Stimulated activated CD8-positive, alpha-beta memory T cell treated with anti-CD3 and anti-CD28 coated beads, Interleukin-4, amount 100 ng/mL, for 24 hours (primary cell): ENCODE measurements at regions not wholly inside any gene's neighbourhood (a gene's known extent, or its start where the extent isn't known, plus 50 kb on each side); places are given as distances from the start of the nearest gene placed in this dataset.

Source experiments
- DNase-seq: peaks from one replicate; pipeline ENCODE4 v3.0.0-alpha.2; 2020; ENCODE audit warnings: low read depth

DNA sequence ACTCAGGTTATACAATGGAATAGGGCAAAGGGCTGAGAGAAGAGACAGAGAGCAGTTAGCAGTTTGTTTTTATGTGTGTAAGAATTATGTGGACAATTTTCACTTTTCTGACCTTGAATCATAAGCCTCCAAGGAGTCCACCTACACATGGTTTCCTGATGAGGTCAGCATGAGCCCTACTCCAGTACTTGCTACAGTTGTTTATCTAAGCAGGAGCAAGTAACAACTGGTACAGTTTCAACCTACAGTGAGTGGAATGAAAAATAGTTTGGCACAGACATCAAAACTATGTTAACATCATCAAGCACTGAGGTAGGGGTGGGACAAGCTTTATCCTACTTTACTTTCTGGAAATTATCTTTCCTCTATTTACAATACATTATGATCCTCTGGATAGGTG lies 426.7 kb upstream of the ID4 start:
- DNase-seq, result no peak

DNA sequence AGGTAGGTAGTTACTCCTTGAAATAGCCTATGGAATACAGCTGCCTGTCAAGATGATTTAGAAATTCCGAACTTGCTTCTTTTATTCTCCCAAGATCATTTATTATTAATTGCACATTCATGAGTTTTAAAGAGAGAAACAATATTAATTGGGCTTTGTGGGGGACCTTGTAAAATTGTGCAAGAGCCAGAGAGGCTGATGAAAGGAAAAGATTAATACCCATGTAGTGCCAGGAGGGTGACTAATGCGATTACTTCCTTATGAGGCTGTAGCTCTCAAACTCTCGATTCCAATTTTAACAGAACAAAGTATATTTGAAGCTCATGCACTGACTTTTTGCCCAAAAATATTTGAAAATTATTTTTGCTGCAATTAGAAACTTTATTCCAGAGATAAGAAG lies 423.8 kb upstream of the ID4 start:
- no peak for DNase-seq

DNA sequence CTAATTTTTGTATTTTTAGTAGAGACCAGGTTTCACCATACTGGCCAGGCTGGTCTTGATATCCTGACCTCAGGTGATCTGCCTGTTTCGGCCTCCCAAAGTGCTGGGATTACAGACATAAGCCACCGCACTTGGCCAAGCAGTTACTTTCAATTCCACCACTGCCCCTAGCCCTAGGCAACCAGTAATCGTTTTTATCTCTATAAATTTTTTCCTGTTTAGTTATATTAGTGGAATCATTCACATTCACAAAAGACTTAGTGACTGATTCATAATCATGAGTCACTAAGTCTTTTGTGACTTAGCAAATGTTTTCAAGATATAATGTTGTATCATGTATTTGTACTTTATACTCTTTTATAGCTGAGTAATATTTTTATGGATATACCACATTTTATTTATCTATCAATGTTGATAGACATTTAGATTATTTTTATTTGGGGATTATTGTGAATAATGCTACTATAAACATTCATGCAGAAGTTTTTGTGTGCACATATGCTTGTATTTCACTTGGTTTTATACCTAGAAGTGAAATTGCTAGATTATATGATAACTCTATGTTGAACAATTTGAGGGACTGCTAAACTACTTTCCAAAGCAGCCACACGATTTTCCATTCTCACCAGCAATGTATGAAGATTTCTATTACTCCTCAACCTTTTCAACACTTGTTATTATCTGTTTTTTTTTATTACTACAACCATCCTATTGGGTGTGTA lies 421.4 kb upstream of the ID4 start:
- no peak for DNase-seq

- no peak for DNase-seq
Observed at GRCh38 chr6:19416811-19417210, 420.4 kb upstream of the ID4 start.

DNA sequence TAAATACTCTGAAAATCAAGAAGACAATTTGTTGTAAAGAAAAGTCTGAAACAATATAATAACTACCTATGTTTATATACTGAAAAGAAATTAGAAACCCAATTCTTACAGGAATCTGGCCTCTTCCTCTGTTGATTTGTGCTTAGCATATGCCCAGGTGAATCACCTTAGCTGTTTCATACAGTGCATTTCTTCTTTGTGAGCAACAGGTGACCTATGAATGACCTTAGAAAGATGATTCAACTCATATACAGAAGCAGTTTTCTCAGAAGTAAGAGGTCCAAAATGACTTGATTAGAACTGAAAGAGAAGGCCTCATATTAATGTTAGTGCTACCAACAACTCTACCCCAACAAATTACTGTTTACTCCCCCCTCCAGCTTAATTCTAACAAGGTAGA lies 419.5 kb upstream of the ID4 start:
- DNase-seq, result no peak

GRCh38 chr6:19424853-19425252 lies 412.3 kb upstream of the ID4 start:
- no peak for DNase-seq

DNA sequence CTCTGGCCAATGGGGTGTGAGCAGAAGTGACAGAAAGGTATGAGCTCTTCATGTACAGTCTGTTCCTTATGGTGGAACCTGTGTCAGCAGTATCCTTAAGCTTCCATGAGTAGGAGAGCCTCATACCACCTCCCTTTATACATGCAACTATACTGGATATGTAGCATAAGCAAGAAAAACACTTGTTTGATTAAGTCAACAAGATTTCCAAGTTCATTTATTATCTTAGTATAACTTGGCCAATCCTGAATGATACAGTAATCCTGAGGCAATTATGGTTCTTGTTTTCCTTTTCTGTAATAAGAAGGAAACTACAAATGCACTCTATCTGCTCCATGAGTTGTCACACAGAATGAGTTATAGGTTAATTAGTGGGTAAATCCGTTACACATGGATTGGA lies 409.6 kb upstream of the ID4 start:
- DNase-seq, result no peak

DNA sequence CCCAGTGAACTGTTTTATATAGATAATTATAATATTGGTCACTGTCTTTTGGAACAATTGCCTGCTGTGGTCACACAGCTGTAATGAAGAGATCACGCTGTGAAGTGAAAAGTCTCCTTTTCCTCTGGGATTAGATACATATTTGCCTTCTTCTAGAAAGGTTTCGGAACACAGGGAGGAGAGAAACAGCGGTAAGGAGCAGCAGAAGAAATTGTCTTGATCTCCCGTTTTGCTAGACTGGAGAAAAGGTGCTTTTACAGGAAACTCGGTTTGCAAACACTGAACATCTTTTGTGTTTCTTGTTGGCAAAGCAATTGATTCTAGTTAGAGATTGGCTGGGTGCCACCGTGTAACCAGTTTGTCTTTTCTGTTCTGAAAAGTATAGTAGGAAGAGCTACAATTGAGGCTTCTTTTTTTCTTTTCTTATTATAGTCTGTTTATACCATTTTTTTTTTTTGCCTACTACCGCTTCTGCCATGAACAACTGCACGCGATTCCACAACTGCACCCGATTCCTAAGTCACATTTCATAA lies 404.1 kb upstream of the ID4 start:
- no peak for DNase-seq

DNA sequence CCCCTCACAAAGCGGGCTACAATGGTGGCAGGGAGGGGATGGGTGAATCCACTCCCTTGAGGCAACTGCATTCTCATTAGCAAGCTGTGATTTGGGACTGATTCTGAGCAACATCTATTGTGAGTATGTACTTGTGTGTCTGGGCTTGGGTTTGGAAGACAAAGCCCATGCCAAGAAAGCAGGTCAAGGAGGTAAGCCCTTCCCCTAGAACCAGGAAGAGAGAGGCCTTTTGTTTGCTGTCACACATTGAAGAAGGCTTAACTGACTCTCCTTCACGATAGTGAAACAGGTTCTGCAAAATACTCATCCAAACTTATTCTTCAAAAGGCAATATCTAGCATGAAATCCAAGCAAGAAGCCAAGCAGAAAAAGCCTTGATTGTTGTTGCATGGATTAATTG lies 403.1 kb upstream of the ID4 start:
- no peak for DNase-seq

- no peak for DNase-seq
Observed at GRCh38 chr6:19435755-19436154, 401.4 kb upstream of the ID4 start.

DNA sequence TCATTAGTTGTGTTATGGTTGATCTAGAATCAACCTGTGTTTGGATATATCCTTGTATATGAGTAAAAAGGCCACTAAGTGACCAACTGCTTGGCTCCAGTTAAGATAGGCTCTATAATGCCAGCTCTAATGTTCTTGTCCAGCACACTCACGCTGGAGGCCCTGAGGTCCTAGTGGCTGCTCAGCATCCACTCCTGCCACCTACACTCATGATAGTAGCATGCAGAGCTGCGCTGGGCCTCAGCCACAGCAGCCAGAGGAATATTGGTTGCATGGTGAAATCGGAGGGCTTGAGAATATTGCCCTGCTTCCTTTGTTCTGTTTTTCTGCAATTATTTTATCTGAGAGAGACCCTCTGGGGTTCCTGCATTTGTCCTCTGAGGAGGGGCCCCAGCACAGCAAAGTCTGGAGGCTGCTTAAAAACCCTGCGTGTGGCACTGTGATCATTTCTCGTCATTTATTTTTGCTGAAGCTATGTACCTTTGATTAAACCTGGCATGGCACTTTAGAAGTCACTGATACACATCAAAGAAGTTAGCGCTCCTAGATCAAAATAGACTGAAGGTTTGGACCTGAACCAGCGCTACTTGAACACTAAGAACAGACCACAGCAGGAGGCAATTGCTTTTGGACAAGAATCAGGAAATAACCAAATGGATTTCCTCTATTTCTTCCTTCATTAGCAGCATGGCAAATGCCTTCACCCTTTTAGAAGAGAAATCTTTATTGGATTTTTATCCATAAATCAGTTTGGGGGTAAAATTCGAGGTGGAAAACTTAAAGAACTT lies 398.4 kb upstream of the ID4 start:
- no peak for DNase-seq

DNA sequence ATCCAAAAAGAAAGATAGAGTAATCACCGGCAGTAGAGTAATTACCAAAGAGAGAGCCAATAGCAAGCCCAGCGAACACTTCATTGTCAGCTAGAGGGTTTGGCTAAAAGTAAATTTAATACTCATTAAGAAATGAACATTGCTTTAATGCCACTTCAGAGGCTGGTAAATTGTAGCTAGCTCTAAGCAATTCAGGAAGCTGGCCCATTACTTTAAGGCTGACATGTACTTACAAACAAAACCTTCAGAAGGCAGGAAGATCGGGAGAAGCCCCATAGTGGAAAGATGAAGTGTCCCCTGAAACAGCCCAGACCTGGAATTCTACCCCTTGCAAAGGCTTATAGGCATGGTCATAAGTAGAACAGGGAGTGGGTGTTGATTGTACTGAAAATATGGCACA lies 396.6 kb upstream of the ID4 start:
- DNase-seq, result no peak

GRCh38 chr6:19443411-19443810 lies 393.8 kb upstream of the ID4 start:
- DNase-seq, result no peak

DNA sequence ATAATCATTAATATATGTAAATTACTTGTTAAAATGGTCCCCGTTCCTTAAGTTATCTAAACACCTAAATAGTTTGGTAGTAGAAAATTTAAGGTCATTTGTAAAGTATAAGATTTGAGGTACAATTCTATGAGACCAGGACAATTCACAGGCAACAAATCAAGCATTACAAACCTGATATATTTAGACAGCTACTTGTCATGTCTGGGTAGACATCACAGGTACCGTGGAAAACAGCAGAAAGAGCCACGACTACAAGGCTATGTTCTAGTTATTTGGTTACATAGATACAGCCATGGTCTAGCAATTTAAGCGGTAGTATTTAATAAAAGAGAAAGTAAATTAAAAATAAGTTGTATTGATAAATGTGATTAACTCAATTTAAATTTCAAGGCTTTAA lies 393.1 kb upstream of the ID4 start:
- no peak for DNase-seq

DNA sequence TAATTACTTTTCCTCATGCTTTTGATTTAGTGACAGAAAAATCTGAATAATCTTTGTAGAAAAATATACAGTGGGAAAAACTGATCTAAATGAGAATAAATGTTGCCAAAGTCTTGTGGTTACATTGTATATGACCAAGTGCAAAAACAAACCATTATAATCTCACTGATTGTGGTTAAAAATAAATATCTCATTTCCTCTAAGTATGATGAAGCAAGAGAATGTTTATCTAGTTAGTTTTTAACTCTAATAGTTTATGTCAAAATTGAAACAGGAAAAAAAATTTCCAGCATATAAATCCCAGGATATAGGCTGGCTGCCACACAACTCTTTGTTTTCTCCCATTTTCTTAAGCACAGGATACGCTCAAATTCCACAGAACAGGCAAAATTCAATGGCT lies 392.7 kb upstream of the ID4 start:
- no peak for DNase-seq

GRCh38 chr6:19446570-19446969 lies 390.6 kb upstream of the ID4 start:
- no peak for DNase-seq

DNA sequence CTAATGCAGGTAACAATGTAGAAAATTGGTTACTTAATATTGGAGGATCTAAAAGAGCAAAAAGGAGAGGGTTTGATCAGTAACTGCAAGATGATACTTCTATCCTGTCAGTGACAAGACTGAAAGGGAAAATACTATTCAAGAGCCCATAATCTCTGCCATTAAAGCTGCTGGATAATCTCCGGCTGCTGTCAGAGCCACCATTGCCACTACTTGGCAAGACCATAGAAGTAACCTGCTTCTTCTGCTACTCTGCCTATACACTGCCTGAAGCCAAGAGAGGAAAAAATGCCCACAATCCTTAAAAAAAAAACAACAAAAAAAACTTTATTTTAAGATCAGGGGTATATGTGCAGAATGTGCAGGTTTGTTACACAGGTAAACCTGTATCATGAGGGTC lies 386.5 kb upstream of the ID4 start:
- DNase-seq, result no peak

DNA sequence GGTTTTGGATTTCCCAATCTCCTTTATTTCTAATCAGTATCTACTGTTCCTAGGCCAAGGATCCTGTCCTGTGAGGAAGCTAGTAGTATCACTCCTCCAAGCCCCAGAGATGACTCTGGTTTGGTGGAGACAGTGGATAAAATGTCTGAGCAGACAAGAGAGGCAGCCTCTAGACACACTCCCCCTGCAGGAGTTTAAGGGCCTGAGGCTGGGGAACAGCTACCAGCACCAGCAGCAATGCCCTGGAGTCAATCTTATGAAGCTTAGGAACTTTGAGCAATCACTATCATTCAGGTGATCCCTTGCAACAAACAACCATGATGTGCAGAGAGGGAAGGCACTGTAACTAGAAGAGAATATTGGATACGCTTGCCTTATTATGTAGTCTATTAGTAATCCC lies 384.7 kb upstream of the ID4 start:
- DNase-seq, result no peak

GRCh38 chr6:19454001-19454720 lies 383.0 kb upstream of the ID4 start:
- no peak for DNase-seq

- DNase-seq, result no peak
Observed at GRCh38 chr6:19454721-19455392, 382.3 kb upstream of the ID4 start.

- no peak for DNase-seq
Observed at GRCh38 chr6:19463250-19463649, 373.9 kb upstream of the ID4 start.

GRCh38 chr6:19463925-19464324 lies 373.2 kb upstream of the ID4 start:
- DNase-seq, result no peak
